ENCODE measurements at regions not wholly inside any gene's neighbourhood (a gene's known extent, or its start where the extent isn't known, plus 50 kb on each side); places are given as distances from the start of the nearest gene placed in this dataset.

GRCh38 chr5:116799401-116799800 is 224.8 kb upstream of the SEMA6A start:
- TF ChIP-seq, protein P1, sequence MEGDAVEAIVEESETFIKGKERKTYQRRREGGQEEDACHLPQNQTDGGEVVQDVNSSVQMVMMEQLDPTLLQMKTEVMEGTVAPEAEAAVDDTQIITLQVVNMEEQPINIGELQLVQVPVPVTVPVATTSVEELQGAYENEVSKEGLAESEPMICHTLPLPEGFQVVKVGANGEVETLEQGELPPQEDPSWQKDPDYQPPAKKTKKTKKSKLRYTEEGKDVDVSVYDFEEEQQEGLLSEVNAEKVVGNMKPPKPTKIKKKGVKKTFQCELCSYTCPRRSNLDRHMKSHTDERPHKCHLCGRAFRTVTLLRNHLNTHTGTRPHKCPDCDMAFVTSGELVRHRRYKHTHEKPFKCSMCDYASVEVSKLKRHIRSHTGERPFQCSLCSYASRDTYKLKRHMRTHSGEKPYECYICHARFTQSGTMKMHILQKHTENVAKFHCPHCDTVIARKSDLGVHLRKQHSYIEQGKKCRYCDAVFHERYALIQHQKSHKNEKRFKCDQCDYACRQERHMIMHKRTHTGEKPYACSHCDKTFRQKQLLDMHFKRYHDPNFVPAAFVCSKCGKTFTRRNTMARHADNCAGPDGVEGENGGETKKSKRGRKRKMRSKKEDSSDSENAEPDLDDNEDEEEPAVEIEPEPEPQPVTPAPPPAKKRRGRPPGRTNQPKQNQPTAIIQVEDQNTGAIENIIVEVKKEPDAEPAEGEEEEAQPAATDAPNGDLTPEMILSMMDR (IDR thresholded peaks at IDR 0.05 in 8 of 11, conservative IDR thresholded peaks at IDR 0.05 in 3 of 11): no peak
- TF ChIP-seq POLR2A (IDR thresholded peaks at IDR 0.05): no peak

Data from spleen (tissue), 7 donors.